Activated CD8-positive, alpha-beta memory T cell treated with anti-CD3 and anti-CD28 coated beads for 36 hours (primary cell): ENCODE measurements at regions not wholly inside any gene's neighbourhood (a gene's known extent, or its start where the extent isn't known, plus 50 kb on each side); places are given as distances from the start of the nearest gene placed in this dataset.

Experiments used
- CTCF ChIA-PET: fragments of 350-600 bp; sonication (Branson Sonifier 250); formaldehyde crosslinking; loops from one replicate; lab custom pipeline; 2021; ENCODE audit warnings: antibody characterized with exemption; lab: Charles Lee
- POLR2A ChIA-PET: fragments of 350-600 bp; sonication (Branson Sonifier 250); formaldehyde crosslinking; loops from one replicate; lab custom pipeline; 2021; ENCODE audit warnings: antibody characterized with exemption; lab: Charles Lee

- POLR2A ChIA-PET: no interaction called here
- CTCF ChIA-PET: no interaction called here
Measured at GRCh38 chr3:113129168-113129567, 82.2 kb upstream of the BOC start.

- ChIA-PET POLR2A (no interaction called here), CTCF (no interaction called here)
Measured at GRCh38 chr3:113132571-113132996, 78.8 kb upstream of the BOC start.

GRCh38 chr3:113133140-113133539 lies 78.2 kb upstream of the BOC start:
- CTCF ChIA-PET: no interaction called here
- POLR2A ChIA-PET: no interaction called here

- ChIA-PET POLR2A (no interaction called here), CTCF (interaction anchor here (1.4 kb wide), 1 partner anchor 152 kb away, joined by 4 read pairs; no protein-coding TSS in a partner anchor)
Measured at GRCh38 chr3:113136071-113136470, 75.3 kb upstream of the BOC start.

GRCh38 chr3:113136544-113136943 lies 74.8 kb upstream of the BOC start:
- ChIA-PET CTCF (interaction anchor here (1.4 kb wide), 1 partner anchor 152 kb away, joined by 4 read pairs; no protein-coding TSS in a partner anchor), POLR2A (no interaction called here)

GRCh38 chr3:113138839-113139743 lies 72.3 kb upstream of the BOC start:
- POLR2A ChIA-PET: no interaction called here

GRCh38 chr3:113140876-113141275 lies 70.5 kb upstream of the BOC start:
- ChIA-PET POLR2A (no interaction called here), CTCF (no interaction called here)

More at GRCh38 chr3:113138839-113139743, 72.3 kb upstream of the BOC start:
- CTCF ChIA-PET: no interaction called here

GRCh38 chr3:113141543-113141942 lies 69.8 kb upstream of the BOC start:
- POLR2A ChIA-PET: no interaction called here
- CTCF ChIA-PET: no interaction called here

GRCh38 chr3:113142476-113142875 lies 68.9 kb upstream of the BOC start:
- ChIA-PET CTCF (no interaction called here), POLR2A (no interaction called here)

GRCh38 chr3:113143353-113143752 lies 68.0 kb upstream of the BOC start:
- POLR2A ChIA-PET: no interaction called here
- CTCF ChIA-PET: no interaction called here

- POLR2A ChIA-PET: no interaction called here
- CTCF ChIA-PET: no interaction called here
Measured at GRCh38 chr3:113147681-113148261, 63.6 kb upstream of the BOC start.

GRCh38 chr3:113148284-113148683 lies 63.1 kb upstream of the BOC start:
- CTCF ChIA-PET: no interaction called here
- POLR2A ChIA-PET: no interaction called here

- CTCF ChIA-PET: no interaction called here
- POLR2A ChIA-PET: no interaction called here
Measured at GRCh38 chr3:113150250-113150649, 61.1 kb upstream of the BOC start.

- CTCF ChIA-PET: no interaction called here
- POLR2A ChIA-PET: no interaction called here
Measured at GRCh38 chr3:113151461-113152031, 59.8 kb upstream of the BOC start.

- ChIA-PET POLR2A (no interaction called here), CTCF (no interaction called here)
Measured at GRCh38 chr3:113152849-113153248, 58.5 kb upstream of the BOC start.

GRCh38 chr3:113153499-113154107 lies 57.8 kb upstream of the BOC start:
- CTCF ChIA-PET: no interaction called here
- POLR2A ChIA-PET: no interaction called here

- ChIA-PET POLR2A (no interaction called here), CTCF (no interaction called here)
Measured at GRCh38 chr3:113156816-113157333, 54.5 kb upstream of the BOC start.

GRCh38 chr3:113157408-113158030 lies 53.8 kb upstream of the BOC start:
- ChIA-PET CTCF (no interaction called here), POLR2A (no interaction called here)

- POLR2A ChIA-PET: no interaction called here
- CTCF ChIA-PET: no interaction called here
Measured at GRCh38 chr3:113158171-113158570, 53.2 kb upstream of the BOC start.
